ENCODE measurements at regions not wholly inside any gene's neighbourhood (a gene's known extent, or its start where the extent isn't known, plus 50 kb on each side); places are given as distances from the start of the nearest gene placed in this dataset.

DNA sequence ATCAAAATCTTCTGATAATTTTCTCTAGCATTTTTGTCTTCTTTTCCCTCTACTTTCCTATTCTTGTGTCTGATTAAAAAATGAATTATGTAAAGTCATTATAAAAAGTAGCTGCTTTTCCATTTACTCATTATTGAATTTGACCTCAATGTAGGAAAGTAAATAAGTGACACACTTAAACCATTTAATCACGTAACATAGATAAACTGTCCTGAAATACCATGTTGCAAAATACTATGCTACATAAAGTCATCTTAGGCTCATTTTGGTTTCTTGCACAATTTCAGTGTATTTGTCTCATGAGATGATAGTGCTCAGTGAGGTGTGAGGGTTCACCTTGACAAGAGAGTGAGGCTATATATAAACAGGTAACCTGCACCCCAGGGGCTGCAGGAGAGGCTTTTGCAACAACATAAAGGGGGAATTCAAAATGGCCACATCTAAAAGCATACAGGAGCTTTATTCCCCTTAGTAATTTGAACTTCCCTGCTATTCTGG is 502.7 kb downstream of the RNF144A start:
- TF ChIP-seq POLR2A (IDR thresholded peaks at IDR 0.05), result no peak
- no peak for TF ChIP-seq CTCF (IDR thresholded peaks at IDR 0.05)

All from adrenal gland (tissue), 5 donors.